ENCODE measurements at regions not wholly inside any gene's neighbourhood (a gene's known extent, or its start where the extent isn't known, plus 50 kb on each side); places are given as distances from the start of the nearest gene placed in this dataset.

DNA sequence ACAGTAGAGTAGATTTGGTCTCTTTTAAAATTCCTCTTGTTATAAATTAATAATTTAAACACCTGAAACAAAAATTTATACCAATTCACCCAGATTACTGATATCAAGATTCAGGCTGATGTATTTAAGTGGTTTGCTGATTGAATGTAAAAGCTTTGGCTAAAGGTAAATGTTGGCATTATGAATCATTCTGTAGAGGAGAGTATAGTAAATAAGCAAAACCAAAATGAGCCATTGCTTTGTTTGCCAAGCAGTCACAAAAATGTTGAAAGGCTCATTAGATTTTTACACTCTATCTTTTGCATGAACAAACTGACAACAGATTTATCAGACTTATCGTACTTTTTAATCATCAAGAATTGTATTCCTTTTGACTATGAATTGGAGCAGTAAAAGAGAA, 332.6 kb downstream of the FAM170A start:
- FAIRE-seq = no peak
- in situ Hi-C loops (cut with HindIII; ENCODE audit: extremely low pct_ligation_motif_present, low pct_unique_long_range_greater_than_20kb) = no loop called here
- H4K20me1 ChIP-seq (ENCODE audit: insufficient read depth, low read length) = no peaks in the 10 kb centered on the region

GRCh38 chr5:119966028-119966427, 336.7 kb downstream of the FAM170A start:
- H3K4me1 ChIP-seq (ENCODE audit: insufficient read depth, low read length) = no peaks in the 10 kb centered on the region
- no peak overlapping the region for H3K27ac ChIP-seq (ENCODE audit: extremely low read length, insufficient read depth, low read length)
- H3K4me2 ChIP-seq (ENCODE audit: low read depth, low read length) = no peak overlapping the region
- FAIRE-seq = no peak
- WGBS (ENCODE audit: low lambda C conversion rate) = 4% methylated on average over 3 of the region's 3 CpGs
- H3K9ac ChIP-seq (ENCODE audit: insufficient read depth, low read depth, low read length) = no peak overlapping the region
- POLR2A ChIA-PET = no interaction called here
- DNase-seq (ENCODE audit: low spot score) = no peak
- in situ Hi-C loops (cut with HindIII; ENCODE audit: extremely low pct_ligation_motif_present, low pct_unique_long_range_greater_than_20kb) (no loop called here), intact Hi-C loops (cut with micrococcal nuclease; ENCODE audit: unreplicated experiment) (no loop called here)
- no peaks in the 10 kb centered on the region for H4K20me1 ChIP-seq (ENCODE audit: insufficient read depth, low read length)
- no peak overlapping the region for H3K4me3 ChIP-seq (replicated peaks in 1 of 3; ENCODE audit: insufficient read depth in 1 of 3, low read depth in 2 of 3, low read length in 3 of 3)
- peaks cover 10% of the 10 kb centered on the region for H3K9me3 ChIP-seq (ENCODE audit: low read length)
- H2AFZ ChIP-seq (ENCODE audit: low read length) = no peak overlapping the region
- H3K27me3 ChIP-seq (ENCODE audit: control insufficient read depth in 1 of 2, insufficient read depth in 2 of 2, low read length in 2 of 2) = no peaks in the 10 kb centered on the region
- CTCF ChIA-PET (ENCODE audit: low intra/inter-chr PET ratio, low total read pairs) = no interaction called here
- no peaks in the 10 kb centered on the region for H3K36me3 ChIP-seq (replicated peaks in 1 of 2; ENCODE audit: control insufficient read depth in 1 of 2, insufficient read depth in 2 of 2, low read length in 2 of 2)
- no peak for ATAC-seq
- H3K79me2 ChIP-seq (ENCODE audit: insufficient read depth, low read length) = no peaks in the 10 kb centered on the region
- no TSS peak for BruUV-seq (replicated peaks)
- TF ChIP-seq ATF7-NPFF (CRISPR knock-in tag; IDR thresholded peaks at IDR 0.05; ENCODE audit: low read depth) = no peak
- TF ChIP-seq ZNF17 (CRISPR knock-in tag; IDR thresholded peaks at IDR 0.05) = no peak
- no peak for TF ChIP-seq ZNF343 (CRISPR knock-in tag; IDR thresholded peaks at IDR 0.05)
- no peak for TF ChIP-seq ZNF615 (CRISPR knock-in tag; IDR thresholded peaks at IDR 0.05; ENCODE audit: borderline replicate concordance)
- TF ChIP-seq ZNF333 (CRISPR knock-in tag; IDR thresholded peaks at IDR 0.05; ENCODE audit: borderline replicate concordance) = no peak
- no peak for TF ChIP-seq ZNF607 (CRISPR knock-in tag; IDR thresholded peaks at IDR 0.05; ENCODE audit: borderline replicate concordance)
- TF ChIP-seq ZNF276 (CRISPR knock-in tag; IDR thresholded peaks at IDR 0.05; ENCODE audit: low read depth) = no peak
- TF ChIP-seq CREB1 (IDR thresholded peaks at IDR 0.05) = no peak
- no peak for TF ChIP-seq CREB1 (CRISPR knock-in tag; IDR thresholded peaks at IDR 0.05)
- TF ChIP-seq ZNF883 (CRISPR knock-in tag; IDR thresholded peaks at IDR 0.05; ENCODE audit: not compliant biosample characterization) = no peak
- no peak for TF ChIP-seq ZSCAN29 (CRISPR knock-in tag; conservative IDR thresholded peaks at IDR 0.05)

More for the DNA sequence above, 332.6 kb downstream of the FAM170A start:
- Histone ChIP-seq H3K4me3 (replicated peaks in 1 of 3; ENCODE audit: insufficient read depth in 1 of 3, low read depth in 2 of 3, low read length in 3 of 3) (no peak overlapping the region), H3K4me2 (ENCODE audit: low read depth, low read length) (no peak overlapping the region), H3K9ac (ENCODE audit: insufficient read depth, low read depth, low read length) (no peak overlapping the region), H3K27ac (ENCODE audit: extremely low read length, insufficient read depth, low read length) (no peak overlapping the region), H3K4me1 (ENCODE audit: insufficient read depth, low read length) (no peaks in the 10 kb centered on the region), H2AFZ (ENCODE audit: low read length) (no peak overlapping the region), H3K79me2 (ENCODE audit: insufficient read depth, low read length) (no peaks in the 10 kb centered on the region), H3K9me3 (ENCODE audit: low read length) (no peaks in the 10 kb centered on the region), H3K27me3 (ENCODE audit: control insufficient read depth in 1 of 2, insufficient read depth in 2 of 2, low read length in 2 of 2) (no peaks in the 10 kb centered on the region), H3K36me3 (replicated peaks in 1 of 2; ENCODE audit: control insufficient read depth in 1 of 2, insufficient read depth in 2 of 2, low read length in 2 of 2) (no peaks in the 10 kb centered on the region)
- intact Hi-C loops (cut with micrococcal nuclease; ENCODE audit: unreplicated experiment) = no loop called here
- ATAC-seq (no peak), DNase-seq (ENCODE audit: low spot score) (no peak)
- POLR2A ChIA-PET = no interaction called here
- WGBS (ENCODE audit: low lambda C conversion rate) = 6% methylated on average over 1 of the region's 1 CpG
- CTCF ChIA-PET (ENCODE audit: low intra/inter-chr PET ratio, low total read pairs) = no interaction called here
- no TSS peak for BruUV-seq (replicated peaks)
- TF ChIP-seq ZBTB42 (CRISPR knock-in tag; IDR thresholded peaks at IDR 0.05) = no peak
- TF ChIP-seq NFE2L1 (CRISPR knock-in tag; IDR thresholded peaks at IDR 0.05; ENCODE audit: borderline replicate concordance) = no peak
- no peak for TF ChIP-seq ZMYM4 (CRISPR knock-in tag; IDR thresholded peaks at IDR 0.05)
- TF ChIP-seq SMC3 (IDR thresholded peaks at IDR 0.05; ENCODE audit: low read length) = no peak
- no peak for TF ChIP-seq TRIM22 (IDR thresholded peaks at IDR 0.05)
- TF ChIP-seq BRD4 (CRISPR knock-in tag; IDR thresholded peaks at IDR 0.05) = no peak
- no peak for TF ChIP-seq ZNF552 (CRISPR knock-in tag; IDR thresholded peaks at IDR 0.05; ENCODE audit: borderline replicate concordance)
- TF ChIP-seq MZF1 (CRISPR knock-in tag; IDR thresholded peaks at IDR 0.05; ENCODE audit: borderline replicate concordance) = no peak
- no peak for TF ChIP-seq ZFP90 (CRISPR knock-in tag; IDR thresholded peaks at IDR 0.05; ENCODE audit: borderline replicate concordance)
- no peak for TF ChIP-seq GFI1 (CRISPR knock-in tag; IDR thresholded peaks at IDR 0.05; ENCODE audit: borderline replicate concordance)
- no peak for TF ChIP-seq ELF3 (CRISPR knock-in tag; IDR thresholded peaks at IDR 0.05)

Measured in HepG2 (cell line).